HTR-8/SVneo (cell line): ENCODE measurements at regions not wholly inside any gene's neighbourhood (a gene's known extent, or its start where the extent isn't known, plus 50 kb on each side); places are given as distances from the start of the nearest gene placed in this dataset.

ENCODE experiments used
- DNase-seq: peaks from one replicate; pipeline ENCODE4 v3.0.0; 2011; ENCODE audit warnings: low spot score, mixed read lengths; ENCODE audit not compliant: insufficient read length
- FAIRE-seq: peaks from 2 replicates; lab custom pipeline; 2011; peaks lifted over from hg19 to GRCh38; lab: Jason Lieb, UNC

DNA sequence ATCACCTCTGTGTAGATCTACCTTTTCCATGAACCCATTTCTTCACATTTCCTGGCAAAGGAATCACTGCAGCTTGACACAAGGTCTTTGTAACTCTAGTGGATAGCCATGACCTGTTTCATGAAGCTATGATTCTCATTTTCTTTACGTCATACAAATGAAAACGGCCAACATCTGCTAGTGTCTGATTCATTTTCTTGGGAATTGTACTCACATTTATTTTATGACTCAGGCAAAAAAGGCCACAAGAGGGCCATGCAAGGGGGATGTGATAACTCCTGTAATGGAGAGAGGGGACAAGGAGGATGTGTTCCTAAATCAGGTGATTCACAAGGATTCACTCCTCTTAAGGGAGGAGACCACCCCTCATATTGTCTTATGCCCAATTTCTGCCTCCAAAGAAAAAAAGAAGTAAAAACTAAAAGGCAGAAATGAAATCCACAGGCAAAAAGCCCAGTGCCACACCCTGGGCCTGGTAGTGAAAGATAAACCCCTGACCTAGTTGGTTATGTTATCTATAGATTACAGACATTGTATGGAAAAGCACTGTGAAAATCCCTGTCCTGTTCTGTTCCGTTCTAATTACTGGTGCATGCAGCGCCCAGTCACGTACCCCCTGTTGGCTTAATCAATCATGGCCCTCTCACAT, 249.9 kb downstream of the IPMK start:
- DNase-seq (peak; percentile 6), FAIRE-seq (no peak)

DNA sequence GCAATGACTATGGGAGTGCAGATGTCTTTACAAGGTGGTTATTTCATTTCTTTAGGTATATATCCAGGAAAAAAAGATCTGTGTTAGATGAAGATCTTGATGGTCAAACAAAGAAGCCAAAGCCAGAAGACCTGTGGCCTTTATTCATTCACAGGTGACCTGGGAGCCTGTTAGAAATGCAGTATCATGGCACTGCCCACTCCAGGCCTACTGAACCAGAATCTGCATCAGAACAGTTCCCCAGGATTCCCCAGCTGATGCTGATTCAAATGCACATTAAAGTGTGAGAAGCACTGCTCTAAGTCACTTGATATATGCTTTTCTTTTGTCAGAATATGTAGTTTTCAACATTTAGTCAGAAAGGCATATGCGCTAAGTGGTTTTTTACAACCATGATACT, 251.1 kb downstream of the IPMK start:
- DNase-seq, result no peak
- FAIRE-seq, result no peak

DNA sequence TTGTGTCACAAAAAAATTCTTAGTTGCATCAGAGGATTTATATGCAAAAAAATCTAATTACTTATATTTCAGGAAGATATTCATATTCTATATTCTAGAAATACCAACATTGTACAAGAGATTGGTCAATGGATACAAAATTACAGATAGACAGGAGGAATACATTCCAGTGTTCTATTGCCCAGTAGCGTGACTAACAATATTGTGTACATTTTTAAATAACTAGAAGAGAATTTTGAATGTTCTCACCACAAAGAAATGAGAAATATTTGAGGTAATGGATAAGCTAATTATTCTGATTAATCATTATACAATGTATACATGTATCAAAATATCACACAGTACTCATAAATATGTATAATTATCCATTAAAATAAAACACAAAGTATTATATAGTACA, 253.3 kb downstream of the IPMK start:
- no peak for DNase-seq
- FAIRE-seq, result no peak

DNA sequence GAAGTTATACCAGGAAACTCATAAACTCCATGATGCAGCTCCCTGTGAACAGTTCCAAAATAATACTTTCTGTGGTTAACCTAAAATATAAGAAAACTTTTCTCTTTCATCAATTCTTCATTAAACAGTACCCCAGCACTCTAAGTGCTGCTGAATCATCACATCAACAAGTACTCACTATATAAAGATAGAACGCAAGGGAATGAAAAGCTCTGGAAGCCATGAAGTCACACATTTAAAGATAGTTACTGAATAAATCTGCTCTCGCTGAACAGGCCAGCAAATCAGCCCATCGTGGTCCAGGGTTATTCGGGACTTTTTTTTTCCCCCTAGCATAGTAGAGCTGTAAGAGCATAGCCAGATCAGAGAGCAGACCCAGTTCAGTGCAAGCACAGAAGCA, 254.3 kb downstream of the IPMK start:
- FAIRE-seq (no peak), DNase-seq (no peak)

DNA sequence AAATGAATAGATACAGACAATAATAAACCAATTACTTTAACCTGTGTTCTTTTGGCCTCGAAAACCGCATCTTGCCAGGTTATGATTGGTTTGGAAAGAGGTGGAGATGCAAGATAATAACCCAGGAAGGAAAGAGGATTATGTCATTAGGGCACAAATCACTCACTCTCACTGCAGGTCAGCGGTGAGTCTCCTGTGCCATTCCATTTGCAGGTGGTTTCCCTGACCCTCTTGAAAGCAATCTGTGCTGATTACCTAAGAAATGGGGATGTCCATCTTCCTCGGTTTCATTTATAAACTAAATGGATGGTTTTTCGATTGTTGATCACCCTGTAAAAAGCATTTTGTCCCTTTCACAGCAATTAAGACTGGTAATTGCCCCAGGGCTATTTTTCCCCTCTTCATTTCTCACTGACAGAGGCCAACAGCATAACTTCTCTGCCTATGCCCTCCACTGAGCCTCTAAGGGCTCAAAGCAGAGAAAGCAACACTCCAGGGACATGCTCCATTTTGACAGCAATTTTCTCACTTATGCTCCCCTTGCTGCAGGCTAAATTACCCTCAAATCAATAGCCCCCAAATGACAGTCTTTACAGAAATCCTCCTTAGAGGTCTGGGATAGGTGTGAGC, 257.5 kb downstream of the IPMK start:
- FAIRE-seq (no peak), DNase-seq (no peak)

DNA sequence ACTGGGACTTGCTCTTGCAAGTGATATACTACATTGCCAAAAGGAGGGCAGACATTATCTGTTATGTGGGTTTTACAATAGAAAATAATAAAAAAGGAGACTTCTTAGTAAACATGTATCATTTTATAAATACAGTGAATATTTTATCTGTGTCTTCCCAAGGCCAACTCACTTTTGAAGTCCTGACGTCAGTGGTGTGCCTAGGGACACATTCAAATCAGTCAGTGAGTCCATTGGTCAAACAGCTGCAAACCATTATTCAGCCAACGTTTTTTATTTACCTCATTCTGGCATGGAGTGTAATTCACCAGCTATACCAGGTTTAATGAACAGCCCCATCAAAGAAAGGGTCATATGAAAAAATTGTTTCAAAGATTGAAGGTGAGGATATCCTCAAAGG, 263.7 kb downstream of the IPMK start:
- FAIRE-seq (no peak), DNase-seq (no peak)

DNA sequence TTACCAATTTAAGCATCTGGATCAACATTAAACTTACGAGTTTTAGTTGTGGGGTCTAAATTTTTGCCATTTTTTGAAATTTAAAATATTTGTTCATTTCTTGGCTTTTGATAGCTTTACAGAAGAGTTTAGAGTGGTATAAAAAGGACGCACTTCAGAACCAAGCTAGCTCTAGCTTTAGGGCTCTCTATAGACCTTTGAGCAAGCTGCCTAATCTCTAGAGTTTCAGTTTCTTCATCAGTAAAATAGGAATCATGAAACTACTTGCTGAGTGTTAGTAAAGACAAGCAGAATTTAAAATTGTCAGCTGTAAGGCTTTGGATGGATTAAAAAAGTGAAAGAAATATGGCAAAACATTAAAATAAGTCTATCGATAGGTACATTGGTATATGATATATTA, 266.5 kb downstream of the IPMK start:
- DNase-seq (no peak), FAIRE-seq (no peak)

DNA sequence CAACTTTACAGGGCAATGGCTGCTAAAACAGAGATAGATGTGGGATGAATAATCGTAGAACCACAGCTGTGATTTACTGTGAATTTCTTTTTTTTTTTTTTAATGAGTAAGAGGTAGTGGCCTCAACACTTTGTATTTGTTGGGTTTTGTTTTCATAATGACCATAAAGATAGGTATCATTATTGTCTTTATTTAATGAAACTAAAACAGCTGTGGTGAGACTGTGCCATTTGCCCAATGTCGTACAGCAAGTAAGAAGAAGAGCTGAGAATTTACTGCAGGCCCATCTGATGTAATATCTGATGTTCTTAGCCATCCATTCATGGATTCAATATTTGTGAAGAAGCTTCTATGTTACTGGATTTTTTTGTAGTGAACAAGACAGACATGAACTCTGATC, 271.2 kb downstream of the IPMK start:
- DNase-seq (no peak), FAIRE-seq (no peak)

DNA sequence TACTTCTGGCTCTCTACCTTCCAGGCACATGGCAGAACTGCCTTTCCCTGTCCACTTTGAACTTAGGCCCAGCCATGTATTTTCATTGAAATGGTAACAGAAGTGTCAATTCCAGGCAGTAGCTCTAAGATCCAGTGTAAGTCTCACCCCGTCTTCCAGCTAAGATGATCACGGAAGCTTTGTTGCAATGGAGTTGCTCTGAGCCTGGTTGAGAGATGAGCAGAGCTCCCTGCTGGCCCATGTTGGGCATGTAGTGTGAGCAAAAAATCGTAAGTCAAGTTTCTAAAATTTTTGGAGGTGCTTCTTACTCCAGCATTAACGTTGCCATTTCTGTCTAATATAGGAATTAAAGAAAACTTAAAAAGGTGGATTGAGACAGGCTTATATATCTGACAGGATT, 274.4 kb downstream of the IPMK start:
- FAIRE-seq, result no peak
- no peak for DNase-seq

DNA sequence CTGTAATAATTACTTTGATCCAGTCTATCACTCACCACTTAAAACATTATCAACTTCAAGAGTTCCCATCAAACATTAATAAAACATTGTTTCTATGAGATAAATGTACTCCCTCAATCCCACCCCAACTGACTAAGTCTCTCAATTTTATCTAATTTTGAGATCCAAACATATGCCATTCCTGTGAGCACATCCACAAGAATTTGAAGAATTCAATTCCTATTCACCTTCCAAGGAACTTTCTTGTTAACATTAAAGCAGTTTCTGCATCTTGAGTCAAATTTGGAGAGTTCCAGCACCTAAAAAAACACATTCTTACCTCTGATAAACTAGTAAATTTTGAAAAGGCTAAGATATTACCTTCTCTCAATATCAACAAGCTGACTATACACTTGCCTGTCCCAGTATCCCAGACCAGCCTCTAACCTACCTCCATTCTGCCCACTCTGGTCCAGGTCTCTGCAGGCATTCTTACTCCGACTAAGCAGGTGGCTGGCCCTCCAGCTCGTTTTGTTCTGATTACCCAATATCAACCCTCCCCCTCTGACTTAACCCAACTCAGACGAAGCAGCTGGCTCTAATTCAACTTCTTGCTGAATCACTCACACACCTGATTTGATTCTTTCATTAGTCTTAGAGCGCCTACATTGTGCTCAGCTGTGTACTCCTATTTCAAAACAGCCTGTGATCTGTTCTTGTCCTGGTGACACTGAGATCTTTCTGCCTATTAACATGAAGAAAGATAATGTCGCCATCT, 275.2 kb downstream of the IPMK start:
- FAIRE-seq, result no peak
- DNase-seq, result no peak

DNA sequence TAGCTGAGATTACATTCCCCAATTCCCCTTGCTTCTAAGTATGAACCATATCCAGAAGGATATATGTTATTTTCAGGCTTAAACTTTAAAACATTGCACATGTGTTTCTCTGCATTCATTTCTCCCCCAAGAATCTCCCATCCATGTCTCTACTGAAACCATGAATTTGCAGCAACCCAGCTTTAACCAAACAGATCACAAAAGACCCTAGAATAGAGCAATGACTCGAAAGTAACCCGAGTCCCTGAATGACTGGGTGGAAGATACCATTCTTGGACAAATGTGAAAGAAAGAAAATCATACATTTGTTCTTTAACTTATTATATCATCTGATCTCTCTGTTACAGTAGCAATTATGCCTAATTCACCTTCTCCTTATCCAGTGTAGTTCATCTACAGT, 278.7 kb downstream of the IPMK start:
- DNase-seq (no peak), FAIRE-seq (no peak)

DNA sequence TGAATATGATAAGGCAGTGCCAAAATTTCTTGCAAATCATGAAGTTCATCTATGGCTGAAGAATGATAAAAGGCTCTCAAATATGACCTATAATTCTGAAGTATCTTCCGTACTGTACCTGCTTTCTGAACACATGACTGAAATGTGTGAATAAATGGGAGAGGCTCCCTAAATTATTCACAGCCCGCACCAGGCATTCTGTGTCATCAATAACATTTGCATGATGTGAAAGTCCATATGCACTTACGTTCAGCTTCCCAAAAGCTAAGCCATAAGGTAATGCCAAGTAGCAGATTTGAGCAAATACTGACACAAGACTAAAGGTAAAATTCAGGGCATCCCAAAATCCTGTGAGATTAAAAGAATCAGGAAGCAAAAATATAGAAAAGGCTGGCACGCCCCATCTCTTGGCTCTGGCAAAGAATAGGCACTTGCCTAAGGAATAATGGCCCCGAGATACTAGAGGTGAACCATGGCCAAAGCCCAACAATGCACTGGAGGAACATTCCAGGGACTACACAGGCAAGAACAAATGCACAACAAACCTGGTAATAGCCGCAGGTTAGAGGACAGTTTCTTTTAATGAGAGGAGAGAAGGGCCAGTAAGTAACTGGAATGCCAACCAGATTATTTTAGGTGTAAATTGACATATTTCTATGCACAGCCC, 280.5 kb downstream of the IPMK start:
- DNase-seq, result no peak
- no peak for FAIRE-seq

DNA sequence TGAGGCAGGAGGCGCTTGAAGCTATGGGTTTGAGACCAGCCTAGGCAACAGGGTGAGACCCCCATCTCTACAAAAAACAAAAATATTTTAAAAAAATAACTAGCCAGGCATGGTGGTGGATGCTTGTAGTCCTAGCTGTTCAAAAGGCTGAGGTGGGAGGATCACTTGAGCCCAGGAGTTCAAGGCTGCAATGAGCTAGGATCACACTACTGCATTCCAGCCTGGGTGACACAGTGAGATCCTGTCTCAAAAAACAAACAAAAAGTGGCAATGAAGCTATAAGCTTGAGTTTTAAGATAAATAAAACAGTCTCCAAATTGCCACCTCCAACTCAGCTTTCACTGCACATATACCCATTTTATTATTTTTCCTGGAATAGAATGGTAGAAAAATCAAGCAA, 281.3 kb downstream of the IPMK start:
- DNase-seq, result no peak
- FAIRE-seq, result no peak

DNA sequence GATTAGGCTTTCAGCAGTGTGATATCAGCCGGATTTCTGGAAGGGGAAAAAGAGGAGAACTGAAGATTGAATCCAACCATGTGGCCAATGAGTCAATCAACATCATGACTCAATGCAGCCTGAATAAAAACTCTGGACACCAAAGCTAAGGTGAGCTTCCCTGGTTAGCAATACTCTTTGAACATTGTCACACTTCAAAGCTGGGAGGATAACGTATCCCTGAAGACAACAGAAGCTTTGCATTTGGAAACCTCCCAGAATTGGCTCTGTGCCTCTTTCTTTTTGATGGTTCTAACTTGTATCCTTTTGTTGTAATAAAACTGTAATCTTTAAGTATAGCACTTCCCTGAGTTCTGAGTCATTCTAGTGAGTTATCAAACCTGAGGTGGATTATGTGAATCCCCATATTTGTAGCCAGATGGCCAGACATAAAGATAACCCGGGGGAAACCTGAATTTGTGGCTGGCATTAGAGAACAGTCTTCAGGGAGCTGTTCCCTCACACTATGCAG, 284.4 kb downstream of the IPMK start:
- DNase-seq (no peak), FAIRE-seq (no peak)

DNA sequence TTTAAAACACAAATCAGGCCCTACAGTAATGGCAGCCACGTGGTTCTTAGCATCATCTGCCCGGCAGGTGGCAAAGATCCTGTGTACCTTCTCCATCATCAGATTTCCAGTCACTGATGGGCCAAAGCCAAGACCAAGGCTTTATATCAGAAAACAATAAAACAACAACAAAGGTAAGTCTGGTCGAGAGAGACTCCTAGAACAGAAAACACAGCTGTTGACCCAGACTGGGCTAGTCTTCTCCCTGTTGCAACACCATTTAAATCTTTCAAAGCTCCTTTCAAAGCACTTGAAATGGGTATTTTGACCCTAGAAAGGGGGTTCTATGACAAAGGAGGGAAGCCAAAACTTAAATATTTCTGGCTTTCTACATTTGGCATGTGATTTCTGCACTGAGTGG, 285.6 kb downstream of the IPMK start:
- FAIRE-seq (no peak), DNase-seq (no peak)

DNA sequence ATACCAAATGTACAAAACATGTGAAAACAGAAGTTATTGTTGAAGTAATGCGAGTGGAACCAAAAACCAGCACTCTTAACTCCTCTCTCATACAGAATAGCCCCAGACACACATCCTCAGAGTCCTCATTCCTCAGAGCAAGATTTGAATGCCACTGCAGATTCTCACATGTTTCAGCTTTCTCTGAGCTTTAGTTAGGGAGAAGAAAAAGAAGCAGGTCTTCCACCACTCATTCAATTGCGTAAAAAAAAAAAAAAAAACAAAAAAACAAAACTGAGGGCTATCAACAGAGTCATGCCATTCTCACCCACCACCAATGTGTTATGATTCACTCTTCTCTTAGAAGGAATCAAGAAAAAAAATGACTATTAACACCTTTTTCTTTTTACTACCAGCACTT, 287.7 kb downstream of the IPMK start:
- no peak for FAIRE-seq
- no peak for DNase-seq

DNA sequence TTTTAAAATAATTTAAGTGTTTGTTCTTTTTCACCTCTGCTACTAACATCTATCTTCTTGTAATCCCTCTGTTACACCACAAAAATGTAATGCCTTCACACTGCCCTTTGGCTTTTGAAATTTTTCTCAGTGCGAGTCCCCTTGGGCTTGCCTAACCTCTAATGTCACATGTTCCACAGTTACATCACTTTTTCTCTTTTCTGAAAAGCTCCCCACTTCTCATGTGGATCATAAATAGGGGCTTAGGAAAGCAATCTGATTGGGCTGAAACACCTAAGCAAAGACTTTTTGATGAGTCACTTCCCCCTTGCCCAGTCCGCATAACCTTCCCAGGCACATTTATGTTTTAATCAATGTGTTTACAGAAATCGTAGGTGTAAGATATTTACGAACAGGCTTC, 288.2 kb downstream of the IPMK start:
- FAIRE-seq (no peak), DNase-seq (no peak)

DNA sequence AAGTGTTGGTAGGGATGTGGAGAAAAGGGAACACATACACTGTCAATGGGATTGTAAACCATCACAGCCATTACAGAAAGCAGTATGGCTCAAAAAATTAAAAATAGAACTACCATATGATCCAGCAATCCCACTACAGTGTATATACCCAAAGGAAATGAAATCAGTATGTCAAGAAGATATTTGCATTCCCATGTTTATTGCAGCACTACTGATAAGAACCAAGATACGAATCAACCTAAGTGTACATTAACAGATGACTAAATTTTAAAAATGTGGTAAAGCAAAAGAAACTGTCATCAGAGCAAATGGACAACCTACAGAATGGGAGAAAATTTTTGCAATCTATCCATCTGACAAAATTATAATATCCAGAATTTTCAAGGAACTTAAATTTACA, 290.4 kb downstream of the IPMK start:
- no peak for DNase-seq
- FAIRE-seq, result no peak

DNA sequence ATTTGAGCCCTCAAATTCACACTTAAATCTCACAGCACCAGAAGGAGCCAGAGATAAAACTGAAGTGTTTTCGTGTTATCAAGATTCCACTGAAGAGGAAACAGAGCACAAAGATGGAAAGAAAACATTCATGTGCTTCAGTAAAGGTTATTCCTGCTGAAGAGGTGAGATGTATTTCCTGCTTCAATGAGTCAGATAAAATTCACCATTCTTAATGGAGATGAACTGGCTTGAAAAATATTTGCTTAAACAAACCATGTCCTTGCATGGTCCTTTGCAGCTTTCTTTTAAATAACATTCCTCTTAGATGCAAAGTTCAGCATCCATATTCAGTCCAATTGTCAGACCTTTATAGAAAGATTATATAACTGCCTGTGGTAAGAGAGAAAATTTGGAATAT, 294.2 kb downstream of the IPMK start:
- FAIRE-seq (no peak), DNase-seq (no peak)

DNA sequence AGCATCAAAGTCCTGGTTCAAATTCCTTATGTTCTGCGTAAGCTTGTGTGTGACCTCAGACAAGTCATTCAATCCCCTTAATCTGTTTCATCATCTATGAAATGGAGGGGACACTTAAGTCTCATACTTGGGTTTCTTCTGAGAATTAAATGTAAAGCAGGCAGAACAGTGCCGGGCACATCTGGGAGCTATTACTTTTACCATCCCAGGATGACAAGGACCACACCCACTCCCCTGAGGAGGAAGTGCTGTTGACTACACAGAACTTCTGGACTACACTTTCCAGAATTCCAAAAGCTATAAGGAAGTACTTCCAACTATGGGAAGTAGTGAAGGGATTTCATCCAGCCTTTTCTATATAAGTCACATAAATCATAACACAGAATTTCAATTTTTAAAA, 294.9 kb downstream of the IPMK start:
- DNase-seq, result no peak

More for the DNA sequence above, 294.9 kb downstream of the IPMK start:
- no peak for FAIRE-seq
